NCI-H460 (cell line): ENCODE measurements at regions not wholly inside any gene's neighbourhood (a gene's known extent, or its start where the extent isn't known, plus 50 kb on each side); places are given as distances from the start of the nearest gene placed in this dataset.

Experiments used
- DNase-seq: peaks from one replicate; pipeline ENCODE4 v3.0.0-alpha.2; 2016; ENCODE audit warnings: low read depth; ENCODE audit errors: extremely low read depth

- no peak for DNase-seq
Measured at GRCh38 chrY:14139521-14139920, 83.5 kb downstream of the VCY1B start.

- DNase-seq = no peak
Measured at GRCh38 chrY:14145614-14146013, 89.6 kb downstream of the VCY1B start.

- DNase-seq = no peak
Measured at GRCh38 chrY:14182776-14183175, 126.7 kb downstream of the VCY1B start.

GRCh38 chrY:14222014-14222413, 166.0 kb downstream of the VCY1B start:
- DNase-seq = no peak

GRCh38 chrY:14231703-14232102, 175.7 kb downstream of the VCY1B start:
- peak; percentile 7 for DNase-seq

- no peak for DNase-seq
Measured at GRCh38 chrY:14235070-14235469, 179.0 kb downstream of the VCY1B start.

- no peak for DNase-seq
Measured at GRCh38 chrY:14238277-14238676, 182.2 kb downstream of the VCY1B start.

- no peak for DNase-seq
Measured at GRCh38 chrY:14246948-14247347, 190.9 kb downstream of the VCY1B start.

- no peak for DNase-seq
Measured at GRCh38 chrY:14248878-14249576, 193.0 kb downstream of the VCY1B start.

GRCh38 chrY:14255965-14256816, 200.2 kb downstream of the VCY1B start:
- DNase-seq = no peak

GRCh38 chrY:14256817-14257168, 200.8 kb downstream of the VCY1B start:
- no peak for DNase-seq

GRCh38 chrY:14277029-14277428, 221.0 kb downstream of the VCY1B start:
- DNase-seq = no peak

GRCh38 chrY:14290656-14291375, 233.5 kb upstream of the NLGN4Y start:
- DNase-seq = no peak

GRCh38 chrY:14292382-14292781, 231.9 kb upstream of the NLGN4Y start:
- DNase-seq = no peak

GRCh38 chrY:14300775-14301174, 223.6 kb upstream of the NLGN4Y start:
- DNase-seq = no peak

GRCh38 chrY:14301552-14301951, 222.8 kb upstream of the NLGN4Y start:
- no peak for DNase-seq

- DNase-seq = peak; percentile 42
Measured at GRCh38 chrY:14328677-14329345, 195.5 kb upstream of the NLGN4Y start.

GRCh38 chrY:14330362-14330761, 194.0 kb upstream of the NLGN4Y start:
- DNase-seq = no peak

GRCh38 chrY:14339524-14339923, 184.8 kb upstream of the NLGN4Y start:
- no peak for DNase-seq

- peak; percentile 12 for DNase-seq
Measured at GRCh38 chrY:14340459-14341143, 183.7 kb upstream of the NLGN4Y start.
